Gastrocnemius medialis (tissue), 4 donors: ENCODE measurements at regions not wholly inside any gene's neighbourhood (a gene's known extent, or its start where the extent isn't known, plus 50 kb on each side); places are given as distances from the start of the nearest gene placed in this dataset.

Source experiments
- CTCF ChIP-seq, 5 experiments: fragments of 450-650 bp in 3 of 5; fragments of 200-600 bp in 2 of 5; sonication (generic) in 2 of 5; IDR thresholded peaks in 4 of 5; conservative IDR thresholded peaks in 1 of 5; 1 replicate in 4 of 5; 2 replicates in 1 of 5; pipeline ENCODE4 v1.5.1; 2016 to 2019; ENCODE audit warnings: antibody characterized with exemption in 5 of 5, mild to moderate bottlenecking in 3 of 5, moderate library complexity in 3 of 5
- POLR2A ChIP-seq, 2 donors: fragments of 450-650 bp; IDR thresholded peaks; one replicate each; pipeline ENCODE4 v1.6.1; 2017; ENCODE audit warnings: antibody characterized with exemption in 2 of 2, mild to moderate bottlenecking in 2 of 2, moderate library complexity in 2 of 2

GRCh38 chr14:65168840-65169239 is 66.5 kb upstream of the MAX start:
- TF ChIP-seq CTCF (IDR thresholded peaks at IDR 0.05 in 4 of 5, conservative IDR thresholded peaks at IDR 0.05 in 1 of 5), result no peak
- no peak for TF ChIP-seq POLR2A (IDR thresholded peaks at IDR 0.05)
